CD4-positive, alpha-beta T cell treated with Interleukin-4 for 4 hours (primary cell): ENCODE measurements at regions not wholly inside any gene's neighbourhood (a gene's known extent, or its start where the extent isn't known, plus 50 kb on each side); places are given as distances from the start of the nearest gene placed in this dataset.
A peak's percentile ranks its signal among the peaks of the same experiment; 100 is the strongest.

Experiments
- DNase-seq: peaks from one replicate; pipeline ENCODE4 v3.0.0-alpha.2; 2020

DNA sequence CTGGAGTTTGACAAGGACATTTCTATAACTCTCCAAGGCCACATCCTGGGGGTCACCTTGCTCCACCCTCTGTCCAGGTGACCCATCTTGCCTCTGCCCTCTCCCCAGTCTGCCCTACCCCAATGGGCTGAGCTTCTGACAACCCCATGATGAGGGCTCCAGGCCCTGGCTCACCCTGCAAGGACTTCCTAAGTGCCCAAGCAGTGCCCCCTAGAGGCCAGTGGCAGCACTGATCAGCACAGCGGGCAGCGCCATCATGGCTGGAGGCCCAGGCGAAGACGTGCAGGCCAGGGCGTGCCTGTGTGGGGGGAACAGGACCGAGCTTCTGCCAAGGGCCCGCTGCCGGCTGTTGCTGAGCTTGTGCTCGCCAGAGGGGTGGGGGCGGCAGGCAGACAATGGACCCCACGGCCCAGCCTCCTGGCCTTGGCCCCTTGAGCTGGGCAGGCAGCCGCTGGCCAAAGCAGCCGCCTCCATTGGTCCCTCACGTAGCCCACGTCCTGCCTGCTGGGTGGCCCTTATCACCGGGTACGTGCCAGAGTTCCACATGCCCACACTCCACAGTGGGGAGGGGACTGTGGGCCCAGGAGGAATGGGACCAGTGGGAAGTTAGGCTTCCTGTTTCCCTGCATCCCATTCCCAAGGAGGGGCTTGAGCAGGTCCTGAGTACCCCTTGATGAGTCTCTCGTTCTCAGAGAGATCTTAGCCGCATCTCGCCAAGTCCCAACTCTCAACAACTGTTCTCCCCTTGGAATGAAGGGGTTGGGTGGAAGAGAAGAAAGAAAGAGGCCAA, 64.3 kb downstream of the MRPL14 start:
- no peak for DNase-seq

DNA sequence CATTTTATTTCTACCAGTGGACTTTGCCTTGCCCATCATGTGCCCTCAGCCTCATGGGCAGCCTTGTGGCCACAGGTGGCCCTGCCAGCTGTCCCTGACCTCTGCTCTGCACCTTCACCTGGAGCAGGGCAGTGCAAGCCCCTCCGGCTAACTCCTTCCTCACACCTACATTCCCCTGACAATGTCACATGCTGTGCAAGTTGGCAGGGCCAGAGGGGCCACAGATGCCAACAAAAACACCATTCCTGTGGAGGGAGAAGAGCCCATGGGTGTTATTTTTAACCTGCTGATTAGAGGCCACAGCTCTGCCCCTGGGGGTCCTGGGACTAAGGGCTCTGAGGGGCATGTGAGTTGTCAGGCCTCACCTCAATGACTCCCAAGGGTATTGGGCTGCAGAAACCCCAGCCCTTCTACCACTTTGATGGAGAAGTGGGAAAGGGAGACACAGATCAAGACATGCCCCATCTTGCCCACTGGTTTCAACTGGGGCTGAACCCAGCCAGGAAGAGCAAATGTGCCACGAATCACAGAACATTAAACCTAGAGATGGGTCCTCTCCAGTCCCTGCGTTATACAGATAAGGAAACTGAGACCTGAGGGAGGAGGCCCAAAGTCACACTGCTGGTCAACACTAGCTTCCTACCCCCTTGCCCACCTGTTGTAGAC, 65.0 kb downstream of the MRPL14 start:
- no peak for DNase-seq

DNA sequence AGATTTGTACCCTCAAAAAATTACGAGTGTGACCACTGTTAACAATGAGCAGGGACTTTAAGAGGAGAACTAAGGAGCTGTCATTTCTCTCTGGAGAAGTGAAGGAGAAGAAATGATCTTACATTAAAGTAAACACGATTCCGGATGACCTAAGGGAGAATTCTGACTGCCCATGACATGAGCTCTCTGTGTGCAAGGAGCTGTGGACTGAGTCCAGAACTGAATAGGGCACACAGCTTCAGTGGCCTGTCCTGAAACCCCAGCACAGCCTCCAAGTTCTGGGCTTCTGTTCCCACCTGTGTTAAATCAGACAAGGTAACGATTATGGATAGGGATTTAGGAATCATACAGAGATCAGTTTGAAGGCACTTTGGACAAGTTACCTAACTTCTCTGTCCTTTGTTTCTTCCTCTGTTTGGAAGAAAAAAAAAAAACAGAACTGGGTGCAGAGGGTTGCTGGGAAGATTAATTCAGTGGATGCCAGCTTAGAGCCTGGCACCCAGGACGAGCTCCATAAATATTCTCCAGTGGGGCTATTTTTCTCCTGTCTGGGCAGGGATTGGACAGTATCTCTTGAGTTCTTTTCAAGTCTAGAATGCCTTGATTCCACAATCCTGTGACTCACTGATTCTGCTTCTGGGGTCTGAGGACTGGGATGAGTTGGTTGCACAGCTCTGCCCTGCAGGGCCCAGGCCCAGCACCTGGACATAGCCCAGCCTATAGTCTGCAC, 65.7 kb downstream of the MRPL14 start:
- no peak for DNase-seq

DNA sequence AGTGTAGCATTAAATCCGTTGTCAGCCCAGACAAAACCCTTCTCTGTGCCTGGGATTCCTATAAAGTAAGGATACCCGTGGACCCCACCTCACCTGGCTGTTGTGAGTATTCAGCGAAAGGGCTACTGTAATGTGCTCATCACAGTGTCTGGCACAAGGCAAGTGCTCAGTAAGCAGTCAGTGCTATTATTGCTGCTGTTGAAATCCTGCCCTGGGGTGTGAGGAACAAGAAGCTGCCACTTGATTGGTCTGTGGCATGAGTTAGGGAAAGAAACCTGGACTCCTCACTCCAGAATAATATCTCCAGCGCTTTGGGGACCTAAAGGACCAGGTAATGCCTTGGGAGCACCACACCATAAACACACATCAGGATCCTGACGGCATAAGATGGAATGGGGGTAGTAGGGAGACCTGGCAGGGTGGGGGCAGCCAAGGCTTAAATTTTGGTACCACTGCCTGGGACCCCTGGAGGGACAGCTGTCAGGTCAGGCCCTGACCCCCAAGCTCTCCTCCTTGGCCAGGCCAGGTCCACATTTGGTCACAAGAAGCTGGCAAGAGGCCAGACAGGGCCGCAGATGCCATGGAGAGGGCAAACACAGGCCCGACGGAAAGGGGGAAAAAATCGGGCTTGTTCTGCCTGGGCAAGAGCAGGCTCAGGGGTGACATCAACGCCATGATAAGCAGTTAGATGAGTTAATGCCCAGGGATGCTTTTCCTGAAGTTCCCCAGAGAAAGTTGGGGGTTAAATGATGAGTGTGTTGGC, 66.5 kb downstream of the MRPL14 start:
- no peak for DNase-seq

DNA sequence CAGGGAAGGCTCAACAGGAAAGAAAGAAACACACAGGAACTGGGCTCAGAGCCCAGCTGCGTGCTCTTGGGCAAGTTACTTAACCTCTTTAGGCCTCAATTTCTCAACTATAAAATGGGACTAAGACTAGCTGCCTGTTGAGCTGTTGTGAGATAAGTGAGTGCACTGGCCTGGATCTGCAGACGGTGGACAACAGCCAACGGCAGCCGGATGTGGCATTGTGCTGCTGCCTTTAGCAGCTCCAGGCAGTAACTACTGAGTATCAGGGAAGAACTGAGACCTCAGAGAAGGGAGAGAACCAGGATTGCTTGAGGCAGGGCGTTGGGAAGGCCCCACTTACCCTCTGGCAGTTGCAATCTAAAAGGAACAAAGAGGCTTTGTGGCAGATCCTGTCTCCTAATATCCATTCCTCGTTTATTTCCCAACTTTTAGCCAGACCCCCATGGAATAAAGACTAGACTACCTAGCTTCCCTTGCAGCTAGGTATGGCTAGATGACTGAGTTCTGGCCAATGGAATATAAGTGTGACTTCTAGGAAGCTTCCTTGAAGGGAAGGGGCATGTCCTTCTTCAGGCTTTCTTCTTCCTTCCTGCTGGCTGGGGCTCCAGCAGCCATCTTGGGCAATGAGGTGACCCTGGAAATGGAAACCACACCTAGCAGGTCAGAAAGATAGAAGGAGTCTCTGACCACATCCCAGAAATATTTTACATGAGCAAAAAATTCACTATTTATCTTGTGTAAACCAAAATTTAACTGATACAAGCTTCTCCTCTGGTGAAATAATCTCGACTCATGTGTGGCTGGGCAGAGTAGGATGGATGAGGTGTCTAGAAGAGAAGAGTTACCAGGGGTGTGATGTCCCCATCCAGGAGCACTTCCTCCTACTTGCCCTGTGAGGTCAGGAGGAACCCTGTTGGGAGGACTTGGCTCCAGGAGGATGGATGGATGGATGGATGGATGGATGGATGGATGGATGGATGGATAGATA, 67.6 kb downstream of the MRPL14 start:
- no peak for DNase-seq

DNA sequence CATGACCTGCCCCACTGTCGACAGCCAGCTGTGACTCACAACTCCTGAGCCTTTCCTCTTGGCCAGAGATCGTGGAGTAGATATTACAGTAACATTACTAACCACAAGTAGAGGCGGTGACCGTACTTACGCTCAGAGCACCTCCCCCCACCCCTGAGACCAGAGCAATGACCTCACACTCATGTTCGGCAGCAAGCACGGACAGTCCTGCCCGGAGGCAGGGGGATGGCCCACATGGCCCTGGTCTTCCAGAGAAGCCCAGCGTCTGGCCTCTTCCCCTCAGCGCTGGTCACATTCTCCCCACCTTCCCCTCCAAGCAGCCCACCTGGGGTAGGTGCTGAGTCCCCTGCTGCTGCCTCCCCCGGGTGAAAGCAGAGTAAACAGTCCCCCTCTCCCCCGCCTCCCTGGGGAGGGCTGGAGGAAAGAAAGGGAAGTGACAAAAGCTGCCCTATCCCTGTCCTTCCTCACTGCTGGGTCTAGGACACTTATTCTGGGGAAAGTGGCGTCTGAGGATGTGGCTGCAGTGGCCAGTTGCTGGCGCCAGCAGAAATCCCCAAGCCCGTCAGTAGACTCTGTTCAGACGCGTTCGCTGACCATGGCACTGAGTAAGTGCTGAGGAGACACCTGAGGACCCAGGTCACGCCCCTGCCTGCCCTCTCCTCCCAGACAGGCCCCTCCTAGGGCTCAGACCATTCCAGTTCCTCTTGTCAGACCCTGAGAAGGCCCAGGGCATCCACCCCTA, 68.5 kb downstream of the MRPL14 start:
- DNase-seq: peak; percentile 24

DNA sequence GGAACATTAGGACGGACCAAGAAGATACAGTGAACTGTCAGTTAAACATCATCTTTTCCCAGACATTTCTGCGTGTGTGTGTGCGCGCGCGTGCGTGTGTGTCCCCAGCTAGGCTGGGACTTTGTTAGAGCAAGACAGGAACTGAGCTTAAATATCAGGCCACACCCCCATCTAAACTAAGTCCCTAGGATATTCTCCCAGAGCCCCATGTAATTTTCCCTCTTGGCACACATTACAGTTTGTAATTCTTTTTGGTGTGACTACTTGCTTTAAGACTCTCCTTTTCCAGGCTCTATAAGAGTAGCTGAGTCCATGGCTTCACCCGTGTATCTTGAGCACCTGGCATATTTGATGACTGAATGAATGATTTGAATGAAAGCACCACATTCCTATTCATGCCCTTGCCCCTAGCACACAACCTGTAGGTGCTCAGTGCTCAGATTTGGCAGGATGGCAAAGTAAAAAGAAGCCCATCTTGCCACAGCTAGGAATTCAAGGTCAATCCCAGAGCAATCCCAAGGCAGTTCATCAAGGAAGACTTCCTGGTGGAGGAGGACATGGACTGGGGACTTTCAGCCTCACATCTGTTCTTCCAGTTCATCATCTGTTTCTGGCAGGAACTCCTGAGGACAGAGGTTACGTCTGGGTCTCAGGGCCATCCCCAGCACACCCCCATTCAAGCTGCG, 69.2 kb downstream of the MRPL14 start:
- no peak for DNase-seq

DNA sequence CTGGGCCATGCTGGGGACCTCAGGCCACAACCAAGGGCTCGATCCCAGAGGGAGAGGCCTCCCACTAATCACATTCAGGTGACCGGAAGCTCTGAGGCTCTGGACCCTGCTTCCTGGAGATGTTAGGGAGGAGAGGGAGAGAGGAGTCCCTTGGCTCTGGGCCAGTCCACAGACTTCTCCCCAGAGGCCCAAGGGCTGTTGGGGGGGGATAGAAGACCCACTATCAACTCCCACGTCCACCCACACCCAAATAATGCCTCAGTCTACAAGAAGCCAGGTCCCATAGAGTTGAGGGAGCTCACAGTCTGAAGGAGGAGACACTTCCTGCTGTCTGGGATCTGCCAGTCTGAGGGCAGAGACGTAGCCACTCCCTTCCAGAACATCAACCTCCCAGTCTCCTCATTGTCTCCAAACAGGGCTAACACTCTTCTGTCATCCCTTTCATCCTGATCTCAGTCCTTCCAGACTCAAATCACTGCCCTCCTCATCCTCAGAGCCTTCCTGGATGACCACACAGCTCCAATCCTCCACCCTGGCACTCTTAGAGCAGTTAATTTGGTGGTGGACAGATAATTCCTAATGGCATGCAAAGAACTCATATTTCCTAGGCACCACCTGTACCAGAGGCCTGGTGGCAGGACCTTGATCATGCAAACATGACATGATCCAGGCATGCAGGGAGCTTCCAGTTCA, 69.9 kb downstream of the MRPL14 start:
- DNase-seq: no peak

DNA sequence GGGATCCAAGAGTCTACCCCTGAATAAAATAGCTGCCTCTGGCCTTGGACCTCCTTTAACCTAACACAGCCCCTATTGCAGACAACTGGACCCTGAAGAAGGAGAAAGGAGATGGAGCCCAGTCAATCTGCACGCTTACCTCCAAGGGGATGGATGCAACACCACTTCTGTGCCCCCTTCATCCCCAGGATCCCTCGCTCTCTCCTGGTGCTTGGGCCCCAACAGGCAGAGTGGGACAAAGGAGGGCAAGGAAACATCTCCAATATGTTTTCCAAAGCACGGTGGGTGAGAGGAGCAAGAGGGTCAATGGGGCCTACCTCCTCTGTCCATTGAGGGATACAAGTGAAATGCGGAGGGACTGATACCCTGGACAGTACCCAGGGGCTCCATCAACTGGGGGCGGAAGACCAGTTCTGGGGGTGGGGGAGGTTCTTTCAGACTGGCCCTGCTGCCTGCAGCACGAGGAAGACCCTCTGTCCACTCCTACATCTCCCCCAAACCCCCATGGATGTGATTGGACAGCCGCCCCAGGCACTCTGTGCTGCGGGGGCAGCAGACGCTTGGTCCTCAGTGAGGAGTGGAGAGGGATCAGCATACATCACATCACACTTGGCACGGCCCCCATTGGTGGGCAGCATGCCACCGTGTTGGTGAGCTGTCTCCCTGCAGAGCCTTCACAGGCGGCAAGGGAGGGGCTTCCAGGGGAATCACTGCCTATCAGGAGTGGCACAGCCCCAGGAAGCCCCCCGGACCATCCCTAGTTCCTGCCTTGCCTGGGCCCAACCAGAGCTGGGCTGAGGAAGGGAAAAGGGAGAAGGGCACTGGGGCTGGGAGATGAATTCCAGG, 70.6 kb downstream of the MRPL14 start:
- DNase-seq: no peak

DNA sequence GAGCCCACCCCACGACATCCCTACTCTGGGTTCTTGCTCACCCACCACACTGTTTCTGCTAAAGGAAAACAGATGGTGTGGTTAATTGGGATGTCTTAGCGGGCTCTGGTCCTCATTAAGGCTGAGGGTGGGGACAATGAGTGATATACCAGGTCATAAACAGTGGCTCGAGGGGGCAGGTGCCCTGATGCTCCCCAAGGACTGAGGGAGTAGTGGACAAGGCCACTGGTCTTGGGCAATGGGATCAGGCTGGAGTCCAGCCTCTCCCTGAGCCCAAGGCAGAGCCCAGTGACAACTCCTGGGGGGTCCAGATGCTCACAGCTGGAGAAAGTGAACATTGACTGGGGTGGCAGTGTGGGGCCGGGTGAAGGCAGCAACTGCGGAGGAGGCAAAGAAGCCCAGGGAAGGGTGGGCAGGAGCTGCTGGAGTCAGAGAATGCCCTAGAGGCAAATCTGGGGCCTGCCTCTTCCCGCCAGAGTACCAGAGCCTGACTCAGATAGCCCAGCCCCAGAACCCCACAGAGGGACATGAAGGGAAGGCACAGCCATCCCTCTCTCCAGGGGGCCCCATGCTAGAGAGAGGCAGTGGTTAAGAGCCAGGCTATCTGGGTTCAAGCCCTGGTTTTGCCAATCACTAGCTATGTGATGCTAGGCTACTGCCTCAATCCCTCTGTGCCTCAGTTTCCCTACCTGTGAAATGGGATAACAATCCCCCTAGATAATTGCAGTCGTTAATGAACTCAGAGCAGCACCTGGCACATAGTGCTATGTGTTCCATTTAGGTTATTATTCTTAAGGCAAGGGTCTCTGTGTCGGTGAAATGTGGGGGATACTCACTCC, 72.3 kb downstream of the MRPL14 start:
- no peak for DNase-seq

DNA sequence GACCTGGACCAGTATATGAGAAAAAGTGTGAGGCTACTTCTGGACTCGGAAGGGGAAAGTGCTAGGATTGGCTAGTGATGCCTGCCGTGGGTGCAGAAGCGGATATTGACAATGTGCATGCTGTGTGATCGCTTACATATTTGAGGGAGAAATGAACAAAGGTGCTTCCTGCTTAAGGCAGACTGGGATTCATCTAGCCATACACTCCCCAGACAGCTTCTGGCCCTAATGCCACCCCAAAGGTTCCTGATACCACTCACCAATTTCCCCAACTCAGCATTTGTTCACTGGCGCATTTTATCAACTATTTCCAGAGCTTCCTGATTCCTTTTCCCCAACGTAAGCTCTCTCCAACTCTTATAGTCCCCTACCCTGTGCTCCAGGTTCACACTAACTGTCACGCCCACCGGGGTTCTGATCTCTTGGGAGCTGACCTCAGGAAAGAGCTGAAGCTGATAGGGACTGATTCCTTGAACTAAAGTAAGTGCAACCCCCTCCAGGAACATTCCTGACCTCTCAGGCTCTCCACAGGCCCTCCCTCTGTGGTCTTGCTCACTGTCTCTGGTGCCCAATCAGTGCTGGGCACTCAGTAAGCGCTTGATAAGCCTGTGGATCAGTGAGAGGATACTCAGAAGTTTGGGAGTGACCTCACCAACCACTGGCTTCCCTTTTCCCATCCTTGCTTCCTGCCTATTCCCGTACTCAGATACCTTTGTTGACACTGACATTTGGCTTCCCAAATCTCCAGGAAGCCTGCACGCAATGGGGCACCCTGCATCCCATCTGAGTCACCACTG, 73.3 kb downstream of the MRPL14 start:
- no peak for DNase-seq

DNA sequence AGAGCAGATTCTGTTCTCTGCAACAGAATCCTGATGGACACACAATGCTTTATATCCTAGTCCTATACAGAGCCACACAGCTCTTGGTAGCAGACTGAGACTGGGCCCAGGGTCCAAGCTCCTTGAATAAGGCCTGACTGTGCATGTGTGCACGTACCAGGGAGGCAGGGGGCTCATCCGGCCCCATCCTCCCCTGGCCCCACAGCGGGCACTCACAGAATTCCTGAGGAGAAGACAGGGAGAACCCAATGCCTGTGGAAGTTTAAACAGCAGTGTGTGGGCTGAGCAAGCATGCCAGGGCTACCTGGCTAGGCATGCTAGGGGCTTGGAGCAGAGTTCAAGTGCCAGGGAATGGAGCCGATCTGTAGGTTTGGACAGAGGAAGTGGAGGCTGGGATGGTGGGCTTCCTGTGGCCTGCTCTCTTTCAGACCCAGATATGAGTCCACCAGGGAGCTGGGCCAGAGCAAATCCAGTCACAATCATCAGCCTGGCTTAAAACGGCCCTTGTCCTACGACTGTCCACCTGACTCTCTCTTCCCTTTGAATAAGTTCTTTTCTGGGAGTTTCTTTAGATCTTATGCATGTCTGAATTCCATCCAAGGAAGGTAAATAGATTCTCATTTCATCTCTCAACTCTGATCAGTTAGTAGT, 74.0 kb downstream of the MRPL14 start:
- no peak for DNase-seq

DNA sequence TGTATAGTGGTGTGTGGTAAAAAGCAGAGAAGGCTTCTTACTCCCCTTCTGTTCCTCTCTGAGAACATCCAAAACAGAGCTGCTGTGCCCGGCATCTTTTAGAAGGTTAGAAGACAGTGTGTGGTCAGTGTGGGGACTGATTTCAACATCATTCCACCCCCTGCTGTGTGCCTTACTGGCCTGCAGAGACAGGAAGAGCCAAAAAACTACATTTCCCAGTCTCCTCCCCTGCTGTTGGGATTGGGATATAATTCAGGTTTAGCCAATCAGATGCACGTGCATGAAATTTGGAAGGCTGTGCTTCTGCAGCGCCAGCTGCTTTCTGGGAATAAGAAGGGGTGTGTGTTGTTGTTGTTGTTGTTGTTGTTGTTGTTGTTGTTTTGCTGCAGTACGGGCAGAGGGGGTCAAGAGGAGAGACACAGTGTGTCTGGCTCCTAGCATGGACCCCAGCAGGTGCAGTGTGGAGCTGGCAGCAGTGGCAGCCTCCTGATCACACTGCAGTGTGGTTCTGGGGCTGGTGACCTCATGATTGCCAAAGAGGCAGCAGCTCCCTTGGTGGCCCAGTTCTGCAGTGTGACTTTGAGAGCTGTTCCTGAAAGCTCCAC, 74.7 kb downstream of the MRPL14 start:
- no peak for DNase-seq

DNA sequence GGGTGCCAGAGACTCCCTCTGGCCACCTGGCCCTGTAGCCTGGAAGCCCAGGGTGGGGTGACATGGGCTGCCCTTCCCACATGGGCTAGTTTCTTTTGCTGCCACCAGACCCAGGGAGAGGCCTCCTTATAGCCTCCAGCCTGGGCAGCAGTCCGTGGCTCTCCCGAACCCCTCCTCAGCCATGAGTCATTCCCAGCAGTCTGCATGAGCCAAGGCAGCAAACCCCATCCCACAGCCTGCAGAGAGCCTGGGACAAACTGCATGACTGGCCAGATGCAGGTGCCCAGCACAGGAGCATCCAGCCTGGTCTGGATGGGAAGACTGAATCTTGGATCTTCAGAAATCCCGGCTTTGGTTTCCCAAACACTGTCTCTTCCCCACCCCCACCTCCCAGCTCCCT, 75.7 kb downstream of the MRPL14 start:
- DNase-seq: no peak

DNA sequence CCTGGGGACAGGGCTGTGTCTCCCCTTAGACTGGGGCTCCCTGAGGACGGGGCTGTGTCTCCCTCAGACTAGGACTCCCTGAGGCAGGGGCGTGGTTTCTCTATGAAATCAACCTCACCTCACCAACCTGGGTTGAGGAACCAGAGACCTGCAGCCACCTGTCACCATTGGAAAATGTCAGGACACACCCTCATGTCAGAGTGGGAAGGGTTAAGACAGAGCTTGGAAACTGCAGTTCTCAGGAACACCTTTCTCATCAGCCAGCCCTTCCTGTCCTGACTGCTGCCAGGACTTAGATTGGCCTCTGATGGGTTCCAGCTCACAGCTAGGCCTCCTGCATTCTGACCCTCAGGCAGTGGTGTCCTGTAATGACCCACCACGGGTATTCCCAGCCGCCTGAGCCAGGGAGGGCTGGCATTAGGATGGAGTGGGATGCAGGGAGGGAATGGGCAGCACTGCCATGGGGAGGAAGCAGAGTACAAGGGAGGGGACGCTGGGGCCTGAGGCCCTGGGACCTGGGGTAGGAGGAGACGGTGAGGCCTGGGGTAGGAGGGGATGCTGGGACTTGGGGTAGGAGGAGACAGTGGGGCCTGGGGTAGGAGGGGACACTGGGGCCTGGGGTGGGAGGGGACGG, 76.3 kb downstream of the MRPL14 start:
- no peak for DNase-seq
